HG02798 (cell line): ENCODE measurements at regions not wholly inside any gene's neighbourhood (a gene's known extent, or its start where the extent isn't known, plus 50 kb on each side); places are given as distances from the start of the nearest gene placed in this dataset.
"Not testable (repeated sequence)": the region's sequence is repeated elsewhere in the genome, so short reads cannot be mapped to it uniquely, and the experiment has no call there.

Source experiments
- ATAC-seq: cut with Tn5 transposase; IDR thresholded peaks from one replicate; pipeline ENCODE4 v1.9.1; 2021; ENCODE audit warnings: mild to moderate bottlenecking; ENCODE audit not compliant: unreplicated experiment, poor library complexity

DNA sequence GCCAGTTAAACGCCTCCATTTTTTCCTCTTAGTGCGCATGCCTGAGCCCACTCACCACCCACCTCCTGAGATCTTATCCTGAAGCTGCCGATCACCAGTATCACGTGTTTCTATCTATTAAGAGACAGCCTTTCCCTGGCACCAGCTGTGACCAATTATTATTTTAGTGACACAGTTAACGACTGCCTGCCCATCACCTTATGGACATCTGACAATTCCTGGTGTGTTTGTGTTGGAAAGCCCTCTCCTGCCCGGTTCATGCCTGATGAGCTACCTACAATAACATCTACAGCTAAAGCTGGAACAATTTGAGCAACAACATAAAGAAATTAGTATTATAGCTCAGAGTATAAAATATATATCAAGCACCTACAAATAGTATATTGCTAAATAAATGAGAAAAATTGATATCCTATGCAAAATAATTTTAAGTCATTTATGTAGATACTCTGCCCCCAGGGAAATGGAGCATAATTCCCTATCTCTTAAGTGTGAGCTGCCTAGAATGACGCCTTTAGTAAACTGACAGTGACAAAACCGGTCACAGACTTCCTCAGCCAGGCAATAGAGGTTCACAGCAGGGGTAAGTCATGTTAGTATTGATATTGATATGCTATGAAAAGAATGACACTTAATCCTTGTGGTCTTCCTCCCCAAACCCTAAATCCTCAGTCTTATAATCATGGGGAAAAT lies 862.2 kb downstream of the TRAM1L1 start:
- ATAC-seq: no peak

DNA sequence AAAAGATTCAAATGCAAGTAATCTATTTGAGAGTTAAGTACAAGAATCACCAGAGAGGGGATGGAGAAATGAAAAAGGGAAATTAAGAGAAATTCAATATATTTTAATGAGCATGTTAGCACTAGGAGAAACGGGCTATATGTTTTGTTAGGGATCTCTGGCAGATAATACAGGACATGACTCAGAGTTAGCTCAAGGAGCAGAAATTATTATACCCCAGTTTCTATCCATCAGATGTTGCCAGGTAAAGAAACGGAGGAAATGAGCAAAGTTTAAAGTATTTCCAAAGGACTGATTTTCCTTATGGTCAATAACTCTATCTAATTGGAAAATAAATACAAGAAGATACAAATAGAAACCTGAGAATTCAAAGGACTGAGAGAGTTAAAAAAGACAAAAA lies 867.6 kb downstream of the TRAM1L1 start:
- ATAC-seq: no peak

DNA sequence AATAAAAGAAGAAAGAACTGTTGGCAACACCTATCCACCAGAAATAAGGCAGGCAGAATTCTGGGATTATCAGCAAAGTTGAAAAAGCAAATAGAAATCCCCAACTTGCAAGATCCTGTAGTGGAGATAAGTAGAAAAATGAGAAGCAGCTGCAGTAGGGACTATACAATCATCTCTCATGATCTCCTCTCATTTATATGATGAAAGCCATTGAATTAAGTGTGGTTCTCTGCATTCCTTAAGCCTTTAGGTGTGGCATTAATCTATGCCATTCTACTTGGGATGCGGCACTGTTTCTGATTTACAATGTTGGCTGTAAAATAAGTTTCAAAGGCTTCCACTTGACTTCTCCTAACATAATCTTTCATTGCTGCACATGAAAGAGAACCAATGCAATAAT lies 869.8 kb downstream of the TRAM1L1 start:
- ATAC-seq: no peak

DNA sequence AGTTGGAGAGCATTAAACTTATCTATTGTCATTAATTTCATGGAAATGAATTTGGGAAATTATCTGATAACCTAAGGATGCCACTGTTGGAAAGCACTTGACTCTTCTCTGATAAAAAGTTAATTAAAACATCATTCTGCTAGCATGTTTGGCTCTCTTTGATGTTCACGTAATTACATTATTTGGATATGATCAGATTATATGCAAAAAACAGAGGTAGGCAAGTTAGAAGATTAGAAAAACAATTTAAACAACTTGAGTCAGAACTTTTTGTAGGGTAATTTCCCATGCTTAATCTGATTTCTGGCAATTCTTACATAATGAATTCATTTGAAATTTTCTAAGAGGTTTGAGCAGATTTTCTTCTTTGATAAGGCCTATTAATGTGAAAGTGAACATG lies 882.9 kb downstream of the TRAM1L1 start:
- no peak for ATAC-seq

DNA sequence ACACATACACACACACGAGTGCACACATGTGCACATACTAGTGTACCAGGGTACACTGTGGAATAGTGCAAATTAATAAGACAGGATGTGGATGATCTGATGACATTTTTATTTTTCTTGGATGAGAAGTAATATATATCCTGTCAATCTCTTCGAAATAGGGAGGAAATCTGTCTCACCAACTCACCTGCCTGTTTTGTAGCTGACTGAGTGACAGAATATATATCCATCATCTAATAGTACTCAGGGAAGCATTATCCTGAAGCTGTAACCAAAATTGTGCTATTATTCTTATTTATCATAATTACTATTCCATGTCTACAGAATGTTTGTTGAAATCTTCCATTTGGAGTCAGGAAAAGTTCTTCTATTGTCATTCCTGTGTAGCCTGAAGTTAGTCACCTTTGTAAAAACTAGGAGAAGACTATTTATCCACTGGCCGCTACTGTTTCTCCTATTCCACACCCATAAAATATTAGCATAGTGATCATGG lies 888.0 kb downstream of the TRAM1L1 start:
- no peak for ATAC-seq

DNA sequence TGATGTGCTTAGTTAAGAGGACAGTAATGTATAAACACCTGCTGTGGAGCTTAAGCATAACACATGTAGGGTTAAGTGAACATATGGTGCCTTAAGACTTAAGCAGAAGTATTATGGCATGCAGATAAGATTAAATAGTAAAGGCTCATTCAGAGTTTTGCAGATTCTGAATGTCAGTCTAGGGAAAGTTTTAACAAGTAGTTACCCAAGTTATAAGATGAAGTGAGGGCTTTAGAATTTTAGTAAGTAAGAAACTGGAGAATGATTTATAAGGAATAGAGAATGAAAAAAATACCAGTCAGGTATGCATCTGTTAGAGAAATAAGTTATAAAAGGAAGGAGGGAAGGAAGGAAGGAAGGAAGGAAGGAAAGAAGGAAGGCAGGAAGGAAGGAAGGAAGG lies 902.1 kb downstream of the TRAM1L1 start:
- ATAC-seq: no peak

DNA sequence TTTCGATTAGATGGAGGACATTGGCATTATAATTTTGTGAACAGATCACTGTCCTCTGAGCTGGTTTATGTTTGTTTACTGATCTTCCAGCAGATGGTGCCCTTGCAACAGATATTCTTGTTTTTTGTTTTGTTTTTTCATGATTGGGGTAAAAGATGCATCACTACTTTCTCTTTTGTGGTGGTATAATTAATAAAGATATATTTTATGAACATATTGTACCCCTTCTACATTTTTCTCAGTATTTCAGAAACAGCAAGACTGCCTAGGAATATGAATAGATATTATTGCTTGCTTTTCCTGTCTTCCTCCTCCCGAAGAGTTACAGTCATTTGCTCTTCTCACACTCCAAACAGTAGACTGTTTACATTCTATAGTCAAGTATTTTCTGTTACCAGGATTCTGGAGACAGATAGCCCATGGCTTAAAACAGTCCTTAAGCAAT lies 905.2 kb downstream of the TRAM1L1 start:
- no peak for ATAC-seq

DNA sequence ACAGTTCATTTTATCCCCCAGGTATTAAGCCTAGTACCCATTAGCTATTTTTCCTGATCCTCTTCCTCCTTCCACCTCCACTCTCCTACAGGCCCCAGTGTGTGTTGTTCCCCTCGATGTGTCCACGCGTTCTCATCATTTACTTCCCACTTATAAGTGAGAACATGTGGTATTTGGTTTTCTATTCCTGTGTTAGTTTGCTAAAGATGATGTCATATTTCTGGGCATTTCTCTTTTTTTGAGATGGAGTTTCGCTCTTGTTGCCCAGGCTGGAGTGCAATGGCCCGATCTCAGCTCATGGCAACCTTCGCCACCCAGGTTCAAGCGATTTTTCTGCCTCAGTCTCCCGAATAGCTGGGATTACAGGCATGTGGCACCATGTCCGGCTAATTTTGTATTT lies 934.0 kb downstream of the TRAM1L1 start:
- ATAC-seq: not testable (repeated sequence)

DNA sequence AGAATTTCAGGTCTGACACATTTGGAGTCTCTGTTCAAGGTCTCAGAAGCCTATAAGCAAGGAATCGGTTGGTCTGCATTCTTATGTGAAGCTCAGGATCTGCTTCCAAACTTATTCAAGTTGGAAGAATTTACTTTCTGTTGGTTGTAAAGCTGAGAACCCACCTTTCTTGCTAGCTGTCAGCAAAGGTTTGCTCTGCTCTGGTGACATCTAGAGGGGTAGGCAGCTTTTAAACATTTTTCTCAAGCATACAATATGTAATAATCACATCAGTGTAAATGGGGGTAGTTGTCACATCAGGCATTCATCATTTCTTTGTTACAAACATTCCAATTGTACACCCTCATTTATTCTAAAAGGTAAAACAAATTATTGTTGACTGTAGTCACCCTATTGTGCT lies 935.2 kb downstream of the TRAM1L1 start:
- ATAC-seq: no peak

DNA sequence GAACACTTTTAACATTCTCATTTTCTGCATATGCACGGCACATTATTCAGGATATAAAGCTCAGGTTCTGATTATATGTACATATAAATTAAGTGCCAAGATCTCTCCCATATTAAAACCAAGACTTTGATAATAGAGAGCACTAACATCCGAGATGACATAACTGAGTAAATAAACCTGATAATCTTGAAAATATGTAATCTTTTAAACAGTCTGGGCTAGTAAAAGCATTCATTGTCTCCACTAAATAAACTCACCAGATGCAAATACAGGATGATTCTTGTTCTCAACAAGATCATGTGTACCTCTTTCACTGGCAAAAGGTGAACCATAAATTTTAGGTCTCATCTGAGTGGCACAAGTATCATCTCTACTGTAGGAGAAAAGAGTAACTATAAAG lies 942.2 kb downstream of the TRAM1L1 start:
- no peak for ATAC-seq

DNA sequence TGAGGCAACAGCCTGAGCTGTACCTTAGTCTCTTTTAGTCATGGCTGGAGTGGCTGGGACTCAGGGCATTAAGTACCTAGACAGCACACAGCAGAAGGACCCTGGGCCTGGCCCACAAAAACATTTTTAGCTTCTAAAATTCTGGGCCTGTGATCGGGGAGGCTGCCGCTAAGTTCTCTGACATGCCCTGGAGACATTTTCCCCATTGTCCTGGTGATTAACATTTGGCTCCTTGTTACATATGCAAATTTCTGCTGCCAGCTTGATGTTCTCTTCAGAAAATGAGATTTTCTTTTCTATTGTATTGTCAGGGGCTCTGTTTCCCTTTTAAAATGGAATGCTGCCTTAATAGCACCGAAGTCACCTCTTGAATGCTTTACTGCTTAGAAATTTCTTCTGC lies 952.4 kb downstream of the TRAM1L1 start:
- ATAC-seq: no peak

DNA sequence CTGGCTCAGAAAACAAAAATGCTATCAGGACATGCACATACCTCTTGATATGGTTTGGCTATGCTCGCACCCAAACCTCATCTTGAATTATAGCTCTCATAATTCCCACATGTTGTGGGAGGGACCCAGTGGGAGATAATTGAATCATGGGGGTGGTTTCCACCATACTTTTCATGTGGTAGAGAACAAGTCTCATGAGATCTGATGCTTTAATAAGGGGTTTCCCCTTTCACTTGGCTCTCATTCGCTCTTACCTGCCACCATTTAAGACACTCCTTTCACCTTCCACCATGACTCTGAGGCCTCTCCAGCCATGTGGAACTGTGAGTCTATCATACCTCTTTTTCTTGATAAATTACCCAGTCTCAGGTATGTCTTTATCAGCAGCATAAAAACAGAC lies 958.6 kb downstream of the TRAM1L1 start:
- no peak for ATAC-seq

DNA sequence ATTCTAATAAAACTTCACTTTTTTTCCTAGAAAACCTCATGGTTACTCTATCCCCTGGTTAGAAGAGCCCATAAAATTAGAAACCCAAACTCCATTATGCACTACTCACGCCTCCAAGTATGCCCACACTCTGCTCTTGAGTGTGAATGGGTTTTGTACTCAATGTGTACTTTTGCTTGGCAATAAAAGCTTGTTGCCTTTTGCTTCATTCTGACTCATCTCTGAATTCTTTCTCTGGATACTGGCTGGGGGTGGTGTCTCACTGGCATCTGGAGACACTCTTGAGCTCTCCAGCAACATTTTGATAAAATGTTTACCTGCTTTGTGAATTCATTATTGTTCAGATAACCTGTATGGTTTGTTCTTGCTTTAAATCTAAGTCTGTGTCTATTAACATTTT lies 963.3 kb downstream of the TRAM1L1 start:
- no peak for ATAC-seq

DNA sequence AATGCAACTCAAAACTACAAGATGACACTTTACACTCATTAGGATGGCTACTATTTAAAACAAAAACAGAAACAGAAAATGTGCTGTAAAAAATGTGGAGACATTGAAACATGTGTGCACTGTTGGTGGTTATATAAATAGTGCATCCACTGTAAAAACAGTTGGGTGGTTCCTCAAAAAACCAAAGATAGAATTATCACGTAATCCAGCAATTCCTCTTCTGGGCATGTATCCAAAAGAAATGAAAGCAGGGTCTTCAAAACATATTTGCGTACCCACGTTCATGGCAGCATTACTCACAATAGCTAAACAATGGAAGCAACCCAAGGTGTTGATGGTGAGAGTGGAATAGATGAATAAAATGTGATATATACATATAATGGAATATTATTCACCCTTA lies 967.2 kb downstream of the TRAM1L1 start:
- no peak for ATAC-seq

DNA sequence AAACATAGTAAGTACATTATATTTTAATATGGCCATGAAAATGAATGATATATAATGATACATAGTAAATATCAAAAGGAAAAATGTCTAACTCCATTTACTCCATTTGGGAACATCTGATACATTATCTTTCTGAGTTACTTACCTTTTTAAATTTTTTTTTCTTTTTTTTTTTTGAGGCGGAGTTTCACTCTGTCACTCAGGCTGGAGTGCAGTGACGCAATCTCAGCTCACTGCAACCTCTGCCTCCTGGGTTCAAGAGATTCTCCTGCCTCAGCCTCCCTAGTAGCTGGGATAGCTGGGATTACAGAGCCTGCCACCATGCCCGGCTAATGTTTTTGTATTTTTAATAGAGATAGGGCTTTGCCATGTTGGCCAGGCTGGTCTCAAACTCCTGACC lies 972.5 kb downstream of the TRAM1L1 start:
- ATAC-seq: not testable (repeated sequence)

DNA sequence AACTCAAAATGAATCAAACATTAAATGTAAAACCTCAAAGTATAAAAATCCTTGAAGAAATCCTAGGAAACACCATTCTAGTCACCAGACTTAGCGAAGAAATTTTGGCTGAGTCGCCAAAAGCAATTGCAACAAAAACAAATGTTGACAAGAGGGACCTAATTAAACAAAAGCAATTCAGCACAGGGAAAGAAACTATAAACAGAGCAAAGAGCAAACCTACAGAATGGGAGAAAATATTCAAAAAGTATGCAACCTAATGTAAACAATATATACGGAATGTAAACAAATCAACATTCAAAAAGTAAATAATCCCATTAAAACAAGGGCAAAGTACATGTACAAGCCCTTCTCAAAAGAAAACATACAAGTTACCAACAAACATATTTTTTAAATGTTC lies 974.7 kb downstream of the TRAM1L1 start:
- no peak for ATAC-seq

DNA sequence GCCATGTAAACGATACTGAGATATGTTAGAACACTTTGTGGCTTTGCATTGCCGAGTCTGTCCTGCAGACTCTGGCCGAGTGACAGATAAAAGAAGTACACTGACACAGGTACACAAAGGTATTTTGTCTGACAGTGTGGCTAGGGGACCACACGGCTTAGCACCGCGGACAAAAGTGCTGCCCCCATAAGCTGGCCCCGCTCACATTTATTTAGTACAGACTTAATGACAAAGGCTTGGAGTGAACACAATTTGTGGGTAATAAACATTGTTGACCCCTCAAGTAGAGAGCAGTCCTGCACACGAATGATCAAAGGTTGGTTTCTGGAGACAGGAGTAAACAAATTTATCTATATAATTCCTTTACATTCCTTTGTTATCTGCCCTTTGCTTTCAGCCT lies 976.8 kb downstream of the TRAM1L1 start:
- ATAC-seq: no peak

DNA sequence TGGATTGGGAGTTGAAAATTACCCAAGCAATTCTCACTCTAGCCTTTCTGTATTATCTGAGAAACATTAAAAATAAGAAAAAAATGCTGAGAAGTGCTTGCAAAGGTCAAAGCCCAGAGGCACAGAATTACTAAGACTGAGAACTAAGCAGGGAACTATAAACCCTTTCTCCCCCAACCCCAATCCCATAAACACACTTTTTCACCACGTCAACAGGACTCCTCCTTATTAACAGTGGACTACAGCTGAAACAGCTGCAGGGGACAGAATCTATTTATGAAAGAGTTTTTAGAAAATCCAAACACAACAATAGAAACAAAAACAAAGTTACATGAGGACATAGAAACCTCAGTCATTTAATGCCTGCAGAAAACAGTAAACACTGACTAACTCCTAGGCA lies 984.1 kb downstream of the TRAM1L1 start:
- ATAC-seq: no peak

DNA sequence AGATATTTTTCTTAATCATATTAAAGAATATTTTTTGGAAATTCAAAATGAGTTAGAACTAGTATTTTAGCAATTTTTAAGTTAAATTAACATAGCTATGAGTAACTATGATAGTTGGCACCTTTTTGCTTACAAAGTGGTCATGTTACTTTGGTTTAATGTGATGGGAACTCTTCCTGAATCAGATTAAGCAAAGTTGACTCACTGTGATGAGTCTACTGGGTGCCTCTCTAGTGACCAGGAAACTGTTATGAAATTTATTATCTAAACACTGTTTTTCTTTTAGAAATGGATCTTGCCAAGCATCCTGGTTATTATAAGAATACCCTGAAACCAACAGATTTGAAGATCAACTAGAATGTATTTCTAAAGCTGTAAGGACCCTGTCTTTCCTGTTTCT lies 985.8 kb downstream of the TRAM1L1 start:
- ATAC-seq: no peak

DNA sequence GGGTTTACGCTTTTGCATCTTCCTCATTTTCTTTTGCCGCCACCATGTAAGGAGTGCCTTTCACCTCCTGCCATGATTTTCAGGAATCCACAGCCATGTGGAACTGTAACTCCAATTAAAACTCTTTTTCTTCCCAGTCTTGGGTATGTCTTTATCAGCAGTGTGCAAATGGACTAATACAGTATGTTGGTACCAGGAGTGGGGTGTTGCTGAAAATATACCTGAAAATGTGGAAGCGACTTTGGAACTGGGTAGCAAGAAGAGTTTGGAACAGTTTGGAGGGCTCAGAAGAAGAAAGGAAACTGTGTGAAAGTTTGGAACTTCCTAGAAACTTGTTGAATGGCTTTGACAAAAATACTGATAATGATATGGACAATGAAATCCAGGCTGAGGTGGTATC lies 983.9 kb upstream of the NDST4 start:
- not testable (repeated sequence) for ATAC-seq

DNA sequence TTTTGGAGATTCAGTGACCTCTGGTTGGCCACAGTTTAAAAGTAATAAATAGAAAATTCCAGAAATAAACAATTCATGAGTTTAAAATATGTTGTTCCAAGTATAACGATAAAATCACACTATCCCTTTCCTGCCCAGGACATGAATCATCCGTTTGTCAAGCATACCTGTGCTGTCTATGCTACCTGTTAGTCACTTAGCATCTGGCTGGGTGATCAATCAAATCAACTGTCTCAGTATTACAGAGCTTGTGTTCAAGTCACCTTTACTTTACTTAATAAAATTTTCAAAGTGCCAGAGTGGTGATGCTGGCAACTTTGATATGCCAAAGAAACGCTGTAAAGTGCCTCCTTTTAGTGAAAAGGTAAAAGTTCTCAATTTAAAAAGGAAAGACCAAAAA lies 979.5 kb upstream of the NDST4 start:
- ATAC-seq: no peak

DNA sequence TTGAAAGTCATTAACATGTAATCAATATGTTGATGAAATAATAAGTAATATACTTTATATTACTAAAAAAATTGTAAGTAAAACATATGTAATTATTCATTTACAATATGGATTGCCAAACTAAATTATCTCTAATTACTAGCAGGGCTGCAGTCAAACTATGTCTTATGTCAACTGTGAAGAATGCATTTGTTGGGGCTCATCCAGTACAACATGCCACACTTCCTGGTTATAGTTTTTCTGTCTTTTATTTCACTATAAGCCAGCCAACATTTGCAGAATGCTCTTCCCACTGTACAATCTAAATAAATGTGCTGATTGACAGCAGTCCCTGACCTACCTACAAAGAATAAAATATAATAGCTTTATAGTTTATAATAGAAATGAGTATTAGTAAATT lies 975.4 kb upstream of the NDST4 start:
- ATAC-seq: no peak
